Iris pigment epithelial cell (primary cell): ENCODE measurements at regions not wholly inside any gene's neighbourhood (a gene's known extent, or its start where the extent isn't known, plus 50 kb on each side); places are given as distances from the start of the nearest gene placed in this dataset.
A peak's percentile ranks its signal among the peaks of the same experiment; 100 is the strongest.
"Not testable (repeated sequence)": the region's sequence is repeated elsewhere in the genome, so short reads cannot be mapped to it uniquely, and the experiment has no call there.

Experiments
- DNase-seq: peaks from one replicate; pipeline ENCODE4 v3.0.0-alpha.2; 2011; ENCODE audit warnings: low read depth

GRCh38 chr7:13778967-13779366 lies 210.5 kb downstream of the ETV1 start:
- DNase-seq, result peak; percentile 9

GRCh38 chr7:13790611-13791010 lies 198.9 kb downstream of the ETV1 start:
- DNase-seq, result no peak

GRCh38 chr7:13792208-13792607 lies 197.3 kb downstream of the ETV1 start:
- no peak for DNase-seq

- no peak for DNase-seq
Measured at GRCh38 chr7:13793926-13794325, 195.5 kb downstream of the ETV1 start.

GRCh38 chr7:13794581-13794980 lies 194.9 kb downstream of the ETV1 start:
- no peak for DNase-seq

- DNase-seq, result peak; percentile 6
Measured at GRCh38 chr7:13797545-13797944, 191.9 kb downstream of the ETV1 start.

- DNase-seq, result peak; percentile 93
Measured at GRCh38 chr7:13800694-13801448, 188.6 kb downstream of the ETV1 start.

GRCh38 chr7:13801669-13802068 lies 187.8 kb downstream of the ETV1 start:
- DNase-seq, result no peak

GRCh38 chr7:13802651-13803050 lies 186.8 kb downstream of the ETV1 start:
- no peak for DNase-seq

- no peak for DNase-seq
Measured at GRCh38 chr7:13803134-13803533, 186.3 kb downstream of the ETV1 start.

GRCh38 chr7:13806089-13806867 lies 183.2 kb downstream of the ETV1 start:
- not testable (repeated sequence) for DNase-seq

GRCh38 chr7:13817230-13817629 lies 172.2 kb downstream of the ETV1 start:
- not testable (repeated sequence) for DNase-seq

- DNase-seq, result peak; percentile 33
Measured at GRCh38 chr7:13821152-13821787, 168.2 kb downstream of the ETV1 start.

- DNase-seq, result no peak
Measured at GRCh38 chr7:13822678-13823077, 166.8 kb downstream of the ETV1 start.

- DNase-seq, result peak; percentile 47
Measured at GRCh38 chr7:13826752-13827151, 162.7 kb downstream of the ETV1 start.

GRCh38 chr7:13827716-13828115 lies 161.8 kb downstream of the ETV1 start:
- DNase-seq, result no peak

- DNase-seq, result no peak
Measured at GRCh38 chr7:13829231-13829630, 160.2 kb downstream of the ETV1 start.

GRCh38 chr7:13829914-13830900 lies 159.3 kb downstream of the ETV1 start:
- peak; percentile 92 for DNase-seq

GRCh38 chr7:13832346-13832745 lies 157.1 kb downstream of the ETV1 start:
- DNase-seq, result peak; percentile 74

- DNase-seq, result no peak
Measured at GRCh38 chr7:13834328-13834761, 155.1 kb downstream of the ETV1 start.

GRCh38 chr7:13835442-13835841 lies 154.0 kb downstream of the ETV1 start:
- no peak for DNase-seq

- DNase-seq, result no peak
Measured at GRCh38 chr7:13839063-13839462, 150.4 kb downstream of the ETV1 start.
